GM12872 (cell line): ENCODE measurements at regions not wholly inside any gene's neighbourhood (a gene's known extent, or its start where the extent isn't known, plus 50 kb on each side); places are given as distances from the start of the nearest gene placed in this dataset.

Source experiments
- CTCF ChIP-seq: IDR thresholded peaks from 3 replicates; pipeline ENCODE4 v1.5.1; 2011; ENCODE audit warnings: low read depth, mild to moderate bottlenecking, low read length, moderate library complexity; ENCODE audit not compliant: insufficient read depth

- no peak for TF ChIP-seq CTCF
These were observed 96.6 kb upstream of the AKIP1 start for GRCh38 chr11:8814209-8814922.

DNA sequence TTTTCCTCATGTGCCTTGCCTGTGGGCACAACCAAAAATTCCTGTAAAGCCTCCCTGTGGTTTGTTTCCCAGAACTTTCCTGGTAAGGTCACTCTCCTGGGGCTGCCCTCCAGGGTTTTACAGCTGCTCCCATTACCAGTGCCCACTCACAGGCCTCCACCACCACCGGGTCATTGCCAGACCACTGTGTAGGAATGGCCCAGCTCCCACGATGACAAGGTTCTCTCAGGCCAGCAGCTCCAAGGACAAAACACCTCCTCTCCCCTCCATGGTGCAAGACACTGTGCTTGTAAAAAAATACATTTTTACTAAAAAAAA is 96.1 kb upstream of the AKIP1 start:
- TF ChIP-seq CTCF = no peak

GRCh38 chr11:8818421-8818820 is 92.6 kb upstream of the AKIP1 start:
- TF ChIP-seq CTCF = no peak

GRCh38 chr11:8820401-8820800 is 90.6 kb upstream of the AKIP1 start:
- no peak for TF ChIP-seq CTCF

- no peak for TF ChIP-seq CTCF
These were observed 88.5 kb upstream of the AKIP1 start for GRCh38 chr11:8822469-8822868.

DNA sequence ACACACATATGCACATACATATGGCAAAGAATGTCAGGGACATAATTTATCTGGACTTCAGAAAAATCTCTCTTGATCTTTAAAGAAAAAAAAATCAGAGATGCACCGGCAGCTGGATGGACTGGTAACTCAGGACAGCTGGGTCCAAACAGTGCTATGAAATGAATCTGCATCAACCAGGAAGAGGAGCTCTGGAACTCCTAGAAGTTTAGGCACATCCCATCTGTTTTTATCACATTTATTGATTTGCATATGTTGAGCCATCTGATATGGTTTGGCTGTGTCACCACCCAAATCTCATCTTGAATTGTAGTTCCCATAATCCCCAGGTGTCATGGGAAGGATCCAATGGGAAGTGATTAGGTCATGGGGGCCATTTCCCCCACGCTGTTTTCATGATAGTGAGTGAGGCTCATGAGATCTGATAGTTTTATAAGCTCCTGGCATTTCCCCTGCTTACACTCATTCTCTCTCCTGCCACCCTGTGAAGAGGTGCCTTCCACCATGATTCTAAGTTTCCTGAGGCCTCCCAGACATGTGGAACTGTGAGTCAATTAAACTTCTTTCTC is 87.7 kb upstream of the AKIP1 start:
- TF ChIP-seq CTCF = no peak

GRCh38 chr11:8826139-8826786 is 84.7 kb upstream of the AKIP1 start:
- no peak for TF ChIP-seq CTCF
